Parathyroid adenoma (tissue), 2 donors: ENCODE measurements at regions not wholly inside any gene's neighbourhood (a gene's known extent, or its start where the extent isn't known, plus 50 kb on each side); places are given as distances from the start of the nearest gene placed in this dataset.

Source experiments
- H2AFZ ChIP-seq: fragments of 300-600 bp; sonication (generic); one replicate; pipeline ENCODE4 v1.7.0; 2017; ENCODE audit warnings: antibody characterized with exemption, mild to moderate bottlenecking
- H3K27ac ChIP-seq: fragments of 300-600 bp; sonication (generic); one replicate; pipeline ENCODE4 v1.7.0; 2017
- H3K27me3 ChIP-seq: fragments of 300-600 bp; sonication (generic); one replicate; pipeline ENCODE4 v1.7.0; 2017; ENCODE audit warnings: low read length; ENCODE audit not compliant: control insufficient read depth, insufficient read depth
- H3K36me3 ChIP-seq: fragments of 300-600 bp; sonication (generic); one replicate; pipeline ENCODE4 v1.7.0; 2017; ENCODE audit warnings: low read length; ENCODE audit not compliant: control insufficient read depth, insufficient read depth
- H3K4me1 ChIP-seq: fragments of 300-600 bp; sonication (generic); one replicate; pipeline ENCODE4 v1.7.0; 2017; ENCODE audit warnings: control low read depth
- H3K4me2 ChIP-seq: fragments of 300-600 bp; sonication (generic); one replicate; pipeline ENCODE4 v1.7.0; 2017; ENCODE audit warnings: low read length
- H3K4me3 ChIP-seq: fragments of 300-600 bp; sonication (generic); one replicate; pipeline ENCODE4 v1.7.0; 2017; ENCODE audit warnings: low read depth, low read length
- H3K79me2 ChIP-seq: fragments of 300-600 bp; sonication (generic); one replicate; pipeline ENCODE4 v1.7.0; 2017; ENCODE audit warnings: control low read depth
- H3K9ac ChIP-seq: fragments of 300-600 bp; sonication (generic); one replicate; pipeline ENCODE4 v1.7.0; 2017; ENCODE audit warnings: mild to moderate bottlenecking
- H3K9me3 ChIP-seq: fragments of 300-600 bp; sonication (generic); one replicate; pipeline ENCODE4 v1.7.0; 2017; ENCODE audit warnings: low read length; ENCODE audit not compliant: control insufficient read depth
- CTCF ChIP-seq: fragments of 300-600 bp; sonication (generic); IDR thresholded peaks from one replicate; pipeline ENCODE4 v1.7.0; 2017; ENCODE audit warnings: antibody characterized with exemption, mild to moderate bottlenecking
- donor health status: primary hyperparathyroidism.

- Histone ChIP-seq H3K4me2 (no peak overlapping the region), H3K27ac (no peak overlapping the region), H3K36me3 (no peaks in the 10 kb centered on the region), H3K27me3 (no peaks in the 10 kb centered on the region), H3K4me3 (no peak overlapping the region), H3K4me1 (no peaks in the 10 kb centered on the region), H3K9me3 (no peaks in the 10 kb centered on the region), H3K9ac (no peak overlapping the region), H3K79me2 (no peaks in the 10 kb centered on the region), H2AFZ (no peak overlapping the region)
- TF ChIP-seq CTCF: no peak
These were observed 73.4 kb upstream of the AVPR1A start for GRCh38 chr12:63224396-63224795.

GRCh38 chr12:63223128-63223527, 72.1 kb upstream of the AVPR1A start:
- no peaks in the 10 kb centered on the region for H3K27me3 ChIP-seq
- H2AFZ ChIP-seq: no peak overlapping the region
- no peak overlapping the region for H3K27ac ChIP-seq
- TF ChIP-seq CTCF: no peak
- H3K79me2 ChIP-seq: no peaks in the 10 kb centered on the region
- H3K36me3 ChIP-seq: no peaks in the 10 kb centered on the region
- H3K9ac ChIP-seq: no peak overlapping the region
- no peaks in the 10 kb centered on the region for H3K4me1 ChIP-seq
- H3K9me3 ChIP-seq: no peaks in the 10 kb centered on the region
- no peak overlapping the region for H3K4me2 ChIP-seq
- H3K4me3 ChIP-seq: no peak overlapping the region

- no peaks in the 10 kb centered on the region for H3K79me2 ChIP-seq
- no peak overlapping the region for H3K4me2 ChIP-seq
- no peaks in the 10 kb centered on the region for H3K36me3 ChIP-seq
- H3K9ac ChIP-seq: no peak overlapping the region
- no peak overlapping the region for H3K4me3 ChIP-seq
- no peak for TF ChIP-seq CTCF
- H3K9me3 ChIP-seq: no peaks in the 10 kb centered on the region
- no peaks in the 10 kb centered on the region for H3K27me3 ChIP-seq
- H3K27ac ChIP-seq: no peak overlapping the region
- no peak overlapping the region for H2AFZ ChIP-seq
- no peaks in the 10 kb centered on the region for H3K4me1 ChIP-seq
These were observed 71.6 kb upstream of the AVPR1A start for GRCh38 chr12:63222582-63222981.

GRCh38 chr12:63220921-63221320, 69.9 kb upstream of the AVPR1A start:
- TF ChIP-seq CTCF: no peak

GRCh38 chr12:63212316-63212715, 61.3 kb upstream of the AVPR1A start:
- Histone ChIP-seq H3K4me1 (no peaks in the 10 kb centered on the region), H3K27me3 (no peaks in the 10 kb centered on the region), H3K4me3 (no peak overlapping the region), H3K79me2 (no peaks in the 10 kb centered on the region), H3K9ac (no peak overlapping the region), H3K36me3 (no peaks in the 10 kb centered on the region), H3K4me2 (no peak overlapping the region), H3K27ac (no peak overlapping the region), H3K9me3 (no peaks in the 10 kb centered on the region), H2AFZ (no peak overlapping the region)
- no peak for TF ChIP-seq CTCF

More at GRCh38 chr12:63220921-63221320, 69.9 kb upstream of the AVPR1A start:
- no peaks in the 10 kb centered on the region for H3K27me3 ChIP-seq
- no peaks in the 10 kb centered on the region for H3K4me1 ChIP-seq
- no peaks in the 10 kb centered on the region for H3K9me3 ChIP-seq
- no peak overlapping the region for H3K27ac ChIP-seq
- H3K4me2 ChIP-seq: no peak overlapping the region
- no peaks in the 10 kb centered on the region for H3K79me2 ChIP-seq
- no peak overlapping the region for H2AFZ ChIP-seq
- H3K9ac ChIP-seq: no peak overlapping the region
- H3K4me3 ChIP-seq: no peak overlapping the region
- H3K36me3 ChIP-seq: no peaks in the 10 kb centered on the region
